22Rv1 (cell line): ENCODE measurements at regions not wholly inside any gene's neighbourhood (a gene's known extent, or its start where the extent isn't known, plus 50 kb on each side); places are given as distances from the start of the nearest gene placed in this dataset.

ENCODE experiments used
- H3K27ac ChIP-seq: fragments of 450-650 bp; 2 replicates; pipeline ENCODE4 v1.5.1; 2017
- CTCF ChIP-seq: fragments of 450-650 bp; IDR thresholded peaks from 2 replicates; pipeline ENCODE4 v1.5.1; 2017; ENCODE audit warnings: mild to moderate bottlenecking
- ZFX ChIP-seq: fragments of 450-650 bp; IDR thresholded peaks from 2 replicates; pipeline ENCODE4 v1.6.1; 2017; ENCODE audit warnings: antibody characterized with exemption, borderline replicate concordance

DNA sequence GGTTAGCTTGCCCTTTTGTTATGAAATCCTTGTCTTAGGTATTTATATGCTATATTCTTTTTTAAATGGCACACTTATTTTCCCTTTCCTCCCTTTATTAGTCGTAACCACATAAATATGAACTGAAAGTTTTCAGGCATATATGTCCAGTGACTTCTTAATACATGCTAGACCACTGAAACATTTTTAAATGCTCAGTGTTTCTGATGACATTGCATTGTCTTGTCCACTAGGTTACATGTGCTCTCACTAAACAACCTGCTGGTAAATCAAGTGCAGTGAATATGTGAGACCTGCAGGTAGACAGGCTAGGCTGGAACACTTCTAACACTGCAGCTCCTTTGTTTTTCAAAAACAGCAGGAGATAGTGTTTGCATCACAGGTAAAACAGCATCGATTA lies 332.6 kb upstream of the DACH1 start:
- no peak for TF ChIP-seq CTCF
- no peak for TF ChIP-seq ZFX
- no peak overlapping the region for H3K27ac ChIP-seq

GRCh38 chr13:72198967-72199560 lies 332.1 kb upstream of the DACH1 start:
- H3K27ac ChIP-seq = no peak overlapping the region
- TF ChIP-seq ZFX (no peak), CTCF (no peak)

DNA sequence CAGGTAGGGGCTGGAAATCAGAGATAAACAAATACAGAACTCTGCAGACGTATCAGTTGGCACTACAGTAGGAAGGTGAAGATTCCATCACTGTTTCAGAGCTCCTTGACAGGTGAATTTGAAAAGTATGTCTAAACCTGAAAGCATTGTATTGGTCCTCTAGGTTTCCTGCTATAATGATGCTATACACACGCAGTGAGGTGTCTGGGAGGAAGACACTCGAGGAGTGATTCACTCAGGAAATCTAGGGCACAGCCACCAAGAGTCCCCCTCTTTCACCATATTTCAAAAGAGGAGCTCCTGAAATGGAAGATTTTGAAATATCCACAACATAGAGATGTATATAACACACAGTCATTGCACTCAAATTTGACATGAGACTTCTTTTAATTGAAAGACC lies 331.0 kb upstream of the DACH1 start:
- H3K27ac ChIP-seq = no peak overlapping the region
- TF ChIP-seq ZFX (no peak), CTCF (no peak)

DNA sequence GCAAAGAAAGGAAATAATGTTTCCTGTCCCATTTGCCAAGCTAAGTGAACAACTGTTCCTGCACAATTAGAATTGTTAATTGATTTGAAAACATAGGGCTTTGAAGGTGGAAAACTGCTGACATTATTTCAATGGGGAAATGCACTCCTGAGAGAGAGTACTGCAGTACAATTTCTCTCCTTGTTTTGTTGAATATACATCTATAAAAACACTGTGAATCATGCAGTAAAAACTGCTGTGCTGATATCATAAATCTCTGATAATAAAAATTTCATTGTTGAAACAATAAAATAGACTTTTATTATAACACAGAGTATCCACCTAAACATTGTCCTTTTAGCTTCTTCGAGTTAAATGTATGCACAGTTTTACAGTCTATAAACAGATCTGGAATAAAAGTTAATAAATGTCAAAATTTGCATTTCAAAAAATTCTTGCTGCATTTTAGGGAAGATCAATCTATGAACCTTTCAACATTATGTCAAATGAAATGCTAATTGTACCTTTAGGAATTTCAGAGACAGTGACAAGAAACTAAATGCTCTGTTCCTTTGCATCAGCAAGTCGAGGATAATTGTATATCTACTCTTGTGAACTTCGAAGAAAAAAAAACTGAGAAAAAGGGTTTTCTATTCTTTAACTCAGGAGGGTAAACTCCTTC lies 328.2 kb upstream of the DACH1 start:
- TF ChIP-seq CTCF (no peak), ZFX (no peak)
- peak overlapping the region; percentile 60 for H3K27ac ChIP-seq

- TF ChIP-seq ZFX (no peak), CTCF (no peak)
- peak overlapping the region; percentile 60 for H3K27ac ChIP-seq
Measured at GRCh38 chr13:72194523-72194922, 327.5 kb upstream of the DACH1 start.

GRCh38 chr13:72186730-72187422 lies 319.9 kb upstream of the DACH1 start:
- TF ChIP-seq CTCF (no peak), ZFX (no peak)
- peak overlapping the region; percentile 44 for H3K27ac ChIP-seq

DNA sequence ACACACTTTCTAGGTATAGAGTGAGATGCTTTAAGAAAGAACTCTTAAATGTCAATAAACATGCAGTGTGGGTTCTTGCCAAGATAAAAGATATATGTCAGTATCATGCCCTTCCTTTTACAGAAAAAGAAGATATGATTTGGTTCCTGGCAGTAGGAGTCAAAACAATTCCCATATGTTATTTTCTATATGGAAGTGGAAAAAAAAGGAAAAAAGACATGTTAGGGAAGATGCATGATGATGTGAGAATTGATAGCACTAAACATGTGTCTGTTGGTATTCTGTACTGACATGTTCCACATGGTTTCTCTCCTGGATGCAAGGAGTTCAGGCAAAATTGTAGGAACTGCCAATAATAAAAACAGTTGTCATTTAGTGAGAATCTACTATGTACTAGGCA lies 318.8 kb upstream of the DACH1 start:
- TF ChIP-seq ZFX (no peak), CTCF (no peak)
- no peak overlapping the region for H3K27ac ChIP-seq
